Peyer's patch (tissue), 4 donors: ENCODE measurements at regions not wholly inside any gene's neighbourhood (a gene's known extent, or its start where the extent isn't known, plus 50 kb on each side); places are given as distances from the start of the nearest gene placed in this dataset.
"Not testable (repeated sequence)": the region's sequence is repeated elsewhere in the genome, so short reads cannot be mapped to it uniquely, and the experiment has no call there.

Experiments used
- POLR2A ChIP-seq, 2 donors: fragments of 450-650 bp; IDR thresholded peaks; one replicate each; pipeline ENCODE4 v1.5.1; 2017; ENCODE audit warnings: antibody characterized with exemption in 2 of 2, mild to moderate bottlenecking in 2 of 2, moderate library complexity in 2 of 2
- TF ChIP-seq, protein P1 (sequence below), 6 experiments: fragments of 450-650 bp in 4 of 6; fragments of 200-600 bp in 2 of 6; sonication (generic) in 1 of 6; IDR thresholded peaks; one replicate each; pipeline ENCODE4 v1.5.1; 2017 to 2019; ENCODE audit warnings: antibody characterized with exemption in 6 of 6, mild to moderate bottlenecking in 3 of 6, moderate library complexity in 1 of 6

DNA sequence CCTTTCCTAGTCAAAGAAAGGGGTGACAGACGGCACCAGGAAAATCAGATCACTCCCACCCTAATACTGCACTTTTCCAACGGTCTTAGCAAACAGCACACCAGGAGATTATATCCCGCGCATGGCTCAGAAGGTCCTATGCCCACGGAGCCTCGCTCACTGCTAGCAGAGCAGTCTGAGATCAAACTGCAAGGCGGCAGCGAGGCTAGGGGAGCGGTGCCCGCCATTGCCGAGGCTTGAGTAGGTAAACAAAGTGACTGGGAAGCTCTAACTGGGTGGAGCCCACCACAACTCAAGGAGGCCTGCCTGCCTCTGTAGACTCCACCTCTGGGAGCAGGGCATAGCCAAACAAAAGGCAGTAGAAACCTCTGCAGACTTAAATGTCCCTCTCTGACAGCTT, 233.9 kb downstream of the DPY19L2 start:
- TF ChIP-seq, protein P1, sequence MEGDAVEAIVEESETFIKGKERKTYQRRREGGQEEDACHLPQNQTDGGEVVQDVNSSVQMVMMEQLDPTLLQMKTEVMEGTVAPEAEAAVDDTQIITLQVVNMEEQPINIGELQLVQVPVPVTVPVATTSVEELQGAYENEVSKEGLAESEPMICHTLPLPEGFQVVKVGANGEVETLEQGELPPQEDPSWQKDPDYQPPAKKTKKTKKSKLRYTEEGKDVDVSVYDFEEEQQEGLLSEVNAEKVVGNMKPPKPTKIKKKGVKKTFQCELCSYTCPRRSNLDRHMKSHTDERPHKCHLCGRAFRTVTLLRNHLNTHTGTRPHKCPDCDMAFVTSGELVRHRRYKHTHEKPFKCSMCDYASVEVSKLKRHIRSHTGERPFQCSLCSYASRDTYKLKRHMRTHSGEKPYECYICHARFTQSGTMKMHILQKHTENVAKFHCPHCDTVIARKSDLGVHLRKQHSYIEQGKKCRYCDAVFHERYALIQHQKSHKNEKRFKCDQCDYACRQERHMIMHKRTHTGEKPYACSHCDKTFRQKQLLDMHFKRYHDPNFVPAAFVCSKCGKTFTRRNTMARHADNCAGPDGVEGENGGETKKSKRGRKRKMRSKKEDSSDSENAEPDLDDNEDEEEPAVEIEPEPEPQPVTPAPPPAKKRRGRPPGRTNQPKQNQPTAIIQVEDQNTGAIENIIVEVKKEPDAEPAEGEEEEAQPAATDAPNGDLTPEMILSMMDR (IDR thresholded peaks at IDR 0.05), result not testable (repeated sequence)
- not testable (repeated sequence) for TF ChIP-seq POLR2A (IDR thresholded peaks at IDR 0.05)
